Renal pelvis (tissue), 1 donor: ENCODE measurements at regions not wholly inside any gene's neighbourhood (a gene's known extent, or its start where the extent isn't known, plus 50 kb on each side); places are given as distances from the start of the nearest gene placed in this dataset.
"Not testable (repeated sequence)": the region's sequence is repeated elsewhere in the genome, so short reads cannot be mapped to it uniquely, and the experiment has no call there.

Source experiments
- DNase-seq: peaks from one replicate; pipeline ENCODE4 v3.0.0-alpha.2; 2013

- not testable (repeated sequence) for DNase-seq
Observed at GRCh38 chr1:143839182-143839581, 132.6 kb downstream of the FAM72C start.

GRCh38 chr1:143838598-143838929, 133.2 kb downstream of the FAM72C start:
- DNase-seq: not testable (repeated sequence)

- DNase-seq: not testable (repeated sequence)
Observed at GRCh38 chr1:143837924-143838597, 133.7 kb downstream of the FAM72C start.

GRCh38 chr1:143833376-143833775, 138.4 kb downstream of the FAM72C start:
- not testable (repeated sequence) for DNase-seq

- not testable (repeated sequence) for DNase-seq
Observed at GRCh38 chr1:143832379-143832716, 139.4 kb downstream of the FAM72C start.

- not testable (repeated sequence) for DNase-seq
Observed at GRCh38 chr1:143831479-143832378, 140.1 kb downstream of the FAM72C start.

- DNase-seq: not testable (repeated sequence)
Observed at GRCh38 chr1:143826162-143826561, 145.6 kb downstream of the FAM72C start.

GRCh38 chr1:143824266-143824665, 147.5 kb downstream of the FAM72C start:
- DNase-seq: not testable (repeated sequence)

GRCh38 chr1:143820058-143820457, 151.7 kb downstream of the FAM72C start:
- not testable (repeated sequence) for DNase-seq

- DNase-seq: not testable (repeated sequence)
Observed at GRCh38 chr1:143816369-143816768, 155.4 kb downstream of the FAM72C start.

GRCh38 chr1:143805374-143805773, 166.4 kb downstream of the FAM72C start:
- not testable (repeated sequence) for DNase-seq

- DNase-seq: not testable (repeated sequence)
Observed at GRCh38 chr1:143804707-143805356, 167.0 kb downstream of the FAM72C start.

GRCh38 chr1:143803927-143804411, 167.8 kb downstream of the FAM72C start:
- peak; percentile 48 for DNase-seq

- DNase-seq: not testable (repeated sequence)
Observed at GRCh38 chr1:143803095-143803494, 168.7 kb downstream of the FAM72C start.

- DNase-seq: not testable (repeated sequence)
Observed at GRCh38 chr1:143799568-143800187, 172.1 kb downstream of the FAM72C start.

- not testable (repeated sequence) for DNase-seq
Observed at GRCh38 chr1:143796369-143796768, 175.4 kb downstream of the FAM72C start.

GRCh38 chr1:143792047-143792937, 179.5 kb downstream of the FAM72C start:
- not testable (repeated sequence) for DNase-seq

- not testable (repeated sequence) for DNase-seq
Observed at GRCh38 chr1:143786381-143786780, 185.4 kb downstream of the FAM72C start.

- not testable (repeated sequence) for DNase-seq
Observed at GRCh38 chr1:143785883-143786282, 185.9 kb downstream of the FAM72C start.

- not testable (repeated sequence) for DNase-seq
Observed at GRCh38 chr1:143784239-143784882, 187.4 kb downstream of the FAM72C start.
